Trophoblast cell (in vitro differentiated cells and primary cell): ENCODE measurements at regions not wholly inside any gene's neighbourhood (a gene's known extent, or its start where the extent isn't known, plus 50 kb on each side); places are given as distances from the start of the nearest gene placed in this dataset.

ENCODE experiments used
- DNase-seq, 2 donors: peaks; one replicate each; pipeline ENCODE4 v3.0.0-alpha.2; 2016
- H2AFZ ChIP-seq: 2 replicates; pipeline ENCODE4 v1.6.1; 2013; ENCODE audit warnings: low read length, moderate library complexity, mild to moderate bottlenecking; ENCODE audit not compliant: insufficient read depth, poor library complexity
- H2AK5ac ChIP-seq: 2 replicates; pipeline ENCODE4 v1.6.1; 2013; ENCODE audit warnings: mild to moderate bottlenecking, low read length
- H2BK120ac ChIP-seq: 2 replicates; pipeline ENCODE4 v1.6.1; 2013; ENCODE audit warnings: low read length, mild to moderate bottlenecking, moderate library complexity; ENCODE audit not compliant: insufficient read depth, poor library complexity
- H2BK12ac ChIP-seq: 2 replicates; pipeline ENCODE4 v1.6.1; 2013; ENCODE audit warnings: mild to moderate bottlenecking, low read length, moderate library complexity
- H2BK5ac ChIP-seq: 2 replicates; pipeline ENCODE4 v1.6.1; 2013; ENCODE audit warnings: low read length, low read depth, moderate library complexity, mild to moderate bottlenecking; ENCODE audit not compliant: poor library complexity
- H3K14ac ChIP-seq: 2 replicates; pipeline ENCODE4 v1.6.1; 2013; ENCODE audit warnings: mild to moderate bottlenecking, low read length
- H3K18ac ChIP-seq: 2 replicates; pipeline ENCODE4 v1.6.1; 2013; ENCODE audit warnings: mild to moderate bottlenecking, low read length
- H3K23ac ChIP-seq: 2 replicates; pipeline ENCODE4 v1.6.1; 2013; ENCODE audit warnings: low read length
- H3K27ac ChIP-seq: 2 replicates; pipeline ENCODE4 v1.5.1; 2013; ENCODE audit warnings: low read depth, mild to moderate bottlenecking, inconsistent platforms, low read length, moderate library complexity
- H3K27me3 ChIP-seq: 2 replicates; pipeline ENCODE4 v1.6.1; 2013; ENCODE audit warnings: inconsistent platforms, mild to moderate bottlenecking, low read length, moderate library complexity; ENCODE audit not compliant: insufficient read depth
- H3K36me3 ChIP-seq, 2 experiments: 1 replicate in 1 of 2; 2 replicates in 1 of 2; pipeline ENCODE4 v1.6.1; 2013; ENCODE audit warnings: low read length in 2 of 2, mild to moderate bottlenecking in 2 of 2, moderate library complexity in 1 of 2; ENCODE audit not compliant: insufficient read depth in 2 of 2, control insufficient read depth in 1 of 2
- H3K4ac ChIP-seq: 2 replicates; pipeline ENCODE4 v1.6.1; 2013; ENCODE audit warnings: low read depth, mild to moderate bottlenecking, low read length, moderate library complexity
- H3K4me1 ChIP-seq, 2 experiments: 1 replicate in 1 of 2; 2 replicates in 1 of 2; pipeline ENCODE4 v1.6.1; 2013; ENCODE audit warnings: low read length in 2 of 2, mild to moderate bottlenecking in 2 of 2, moderate library complexity in 1 of 2; ENCODE audit not compliant: insufficient read depth in 2 of 2, control insufficient read depth in 1 of 2
- H3K4me2 ChIP-seq: 2 replicates; pipeline ENCODE4 v1.6.1; 2013; ENCODE audit warnings: inconsistent platforms, mild to moderate bottlenecking, low read length, moderate library complexity
- H3K4me3 ChIP-seq: 2 replicates; pipeline ENCODE4 v1.5.1; 2013; ENCODE audit warnings: mild to moderate bottlenecking, low read depth, low read length, inconsistent platforms
- H3K79me1 ChIP-seq: one replicate; pipeline ENCODE4 v1.6.1; 2013; ENCODE audit warnings: low read length
- H3K79me2 ChIP-seq: 2 replicates; pipeline ENCODE4 v1.6.1; 2013; ENCODE audit warnings: low read length, mild to moderate bottlenecking; ENCODE audit not compliant: control insufficient read depth, insufficient read depth, poor library complexity
- H3K9ac ChIP-seq: 2 replicates; pipeline ENCODE4 v1.6.1; 2013; ENCODE audit warnings: mild to moderate bottlenecking, low read length
- H3K9me3 ChIP-seq: 2 replicates; pipeline ENCODE4 v1.6.1; 2013; ENCODE audit warnings: low read depth, mild to moderate bottlenecking, control low read depth, inconsistent platforms, low read length; ENCODE audit not compliant: insufficient read depth
- H4K12ac ChIP-seq: 2 replicates; pipeline ENCODE4 v1.6.1; 2013; ENCODE audit warnings: low read depth, mild to moderate bottlenecking, low read length, moderate library complexity
- H4K8ac ChIP-seq: 2 replicates; pipeline ENCODE4 v1.6.1; 2013; ENCODE audit warnings: low read depth, mild to moderate bottlenecking, low read length, moderate library complexity
- H4K91ac ChIP-seq: one replicate; pipeline ENCODE4 v1.6.1; 2013; ENCODE audit warnings: low read depth, mild to moderate bottlenecking, low read length, moderate library complexity
- WGBS: extraction: QIAGEN DNeasy Blood & Tissue Kit; methylation state at CpG from one replicate; pipeline ENCODE4 v1.1.7; 2013; ENCODE audit warnings: missing lambda C conversion rate; ENCODE audit not compliant: insufficient read length, insufficient coverage; ENCODE audit errors: extremely low coverage; 5-methylcytosine and 5-hydroxymethylcytosine counted together

DNA sequence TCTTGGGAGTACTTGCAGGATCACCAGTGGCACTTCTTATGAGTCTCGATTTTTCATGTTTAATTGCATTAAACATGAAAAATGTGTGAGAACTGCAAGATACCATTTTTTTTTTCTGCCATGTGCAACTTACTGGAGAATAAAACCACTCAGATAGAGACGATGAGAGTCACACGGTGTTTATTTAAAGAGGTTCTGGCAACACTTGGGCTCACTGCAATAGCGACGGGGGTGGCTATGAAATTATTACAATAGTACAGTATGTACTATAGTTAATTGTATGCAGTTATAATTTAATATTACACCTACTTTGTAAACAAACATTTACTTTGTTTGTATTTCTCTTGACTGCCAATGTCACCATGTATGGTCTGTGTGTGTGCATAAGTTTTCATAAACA lies 479.8 kb downstream of the NUP35 start:
- Histone ChIP-seq H3K27me3 (no peaks in the 10 kb centered on the region), H3K36me3 (no peaks in the 10 kb centered on the region), H3K4me2 (no peak overlapping the region), H3K9me3 (no peaks in the 10 kb centered on the region), H3K27ac (no peak overlapping the region), H3K79me2 (no peaks in the 10 kb centered on the region), H3K79me1 (no peaks in the 10 kb centered on the region), H3K4ac (no peak overlapping the region), H3K4me3 (no peak overlapping the region), H3K9ac (no peak overlapping the region), H4K91ac (no peak overlapping the region), H2AFZ (no peak overlapping the region), H3K4me1 (no peaks in the 10 kb centered on the region), H2BK12ac (no peak overlapping the region), H4K12ac (no peak overlapping the region), H3K18ac (no peak overlapping the region), H2AK5ac (no peak overlapping the region), H2BK5ac (no peak overlapping the region), H3K23ac (no peak overlapping the region), H4K8ac (no peak overlapping the region), H3K14ac (no peak overlapping the region), H2BK120ac (no peak overlapping the region)
- no CpG with 5 or more reads among the region's 5 CpGs for WGBS
- DNase-seq: no peak

DNA sequence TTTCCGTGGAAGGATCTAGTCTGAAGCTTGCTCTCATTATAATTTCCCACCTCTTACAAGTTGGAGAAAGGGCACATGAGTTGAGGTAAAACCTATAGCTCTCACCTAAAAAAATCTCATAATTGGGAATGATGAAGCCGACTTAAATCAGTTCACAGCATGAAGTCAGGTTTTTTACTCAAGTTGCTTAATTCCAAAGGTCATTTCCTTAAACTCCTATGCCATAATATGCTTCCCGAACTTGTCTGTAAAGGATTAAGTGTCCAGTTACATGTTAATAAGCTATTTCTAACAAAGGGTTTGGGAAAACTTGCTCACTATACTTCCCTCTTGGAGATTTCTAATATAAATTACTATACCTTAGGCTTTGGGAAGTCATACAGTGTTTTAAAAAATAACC lies 481.2 kb downstream of the NUP35 start:
- no peak for DNase-seq
- H3K18ac ChIP-seq: no peak overlapping the region
- WGBS: no CpG with 5 or more reads among the region's 3 CpGs
- H2AK5ac ChIP-seq: no peak overlapping the region
- no peak overlapping the region for H2BK12ac ChIP-seq
- H2BK120ac ChIP-seq: no peak overlapping the region
- H2BK5ac ChIP-seq: no peak overlapping the region
- H3K79me1 ChIP-seq: no peaks in the 10 kb centered on the region
- H4K12ac ChIP-seq: no peak overlapping the region
- no peaks in the 10 kb centered on the region for H3K79me2 ChIP-seq
- no peak overlapping the region for H3K9ac ChIP-seq
- no peak overlapping the region for H3K27ac ChIP-seq
- no peak overlapping the region for H4K91ac ChIP-seq
- H3K23ac ChIP-seq: no peak overlapping the region
- no peaks in the 10 kb centered on the region for H3K36me3 ChIP-seq
- no peaks in the 10 kb centered on the region for H3K27me3 ChIP-seq
- no peaks in the 10 kb centered on the region for H3K4me1 ChIP-seq
- H4K8ac ChIP-seq: no peak overlapping the region
- no peak overlapping the region for H3K14ac ChIP-seq
- no peak overlapping the region for H3K4ac ChIP-seq
- H3K4me2 ChIP-seq: no peak overlapping the region
- H3K9me3 ChIP-seq: no peaks in the 10 kb centered on the region
- H3K4me3 ChIP-seq: no peak overlapping the region
- H2AFZ ChIP-seq: no peak overlapping the region

DNA sequence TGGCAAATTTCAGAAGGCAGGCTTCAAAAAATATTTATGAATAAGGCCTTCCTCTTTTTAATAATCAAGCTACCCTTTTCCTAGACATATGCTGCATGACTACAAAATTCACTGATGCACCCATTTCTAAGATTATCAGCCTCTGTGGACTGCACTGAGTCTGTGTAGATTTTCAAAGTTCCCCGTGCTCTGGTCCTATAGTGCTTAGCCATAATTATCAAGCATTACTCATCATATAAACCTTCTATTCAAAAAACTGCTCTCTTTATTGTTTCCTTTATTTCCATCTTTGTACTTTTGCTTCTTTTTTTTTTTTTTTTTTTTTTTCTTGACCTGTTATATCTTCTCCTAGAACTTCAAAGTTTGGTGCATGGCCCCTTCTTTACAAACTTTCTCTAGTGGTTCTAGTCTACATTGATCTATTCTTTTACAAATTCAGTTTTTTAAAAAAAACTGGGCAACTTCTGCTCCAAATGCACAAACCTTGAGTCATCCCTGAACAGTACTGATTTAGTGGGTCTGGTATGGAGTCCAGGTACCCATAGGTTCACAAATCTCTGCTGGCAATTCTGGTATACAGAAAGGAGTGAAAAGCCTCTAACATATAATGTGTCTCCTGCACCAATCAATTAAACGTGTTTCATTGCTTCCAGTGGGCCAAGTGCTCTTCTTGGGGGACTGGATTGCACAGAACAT lies 481.9 kb downstream of the NUP35 start:
- Histone ChIP-seq H3K4ac (no peak overlapping the region), H2AFZ (no peak overlapping the region)
- no CpG with 5 or more reads among the region's 2 CpGs for WGBS

DNA sequence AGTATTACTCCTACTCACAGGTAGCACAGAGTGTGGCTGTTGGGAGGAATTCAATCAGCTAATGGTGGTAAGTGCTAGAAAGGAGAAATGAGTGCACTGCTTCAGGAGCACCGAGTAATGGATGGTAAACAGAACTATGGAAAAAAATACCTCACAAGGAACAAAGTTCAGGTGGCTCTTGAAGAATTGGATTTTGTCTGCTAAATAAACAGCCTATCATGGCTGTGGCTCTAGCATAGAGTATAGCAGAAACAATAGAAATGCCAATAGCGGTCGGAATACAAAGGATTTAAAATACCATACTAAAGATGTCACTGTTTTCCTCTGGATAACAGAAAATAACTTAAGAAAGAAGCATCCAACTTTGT lies 482.5 kb downstream of the NUP35 start:
- no peak overlapping the region for H3K4ac ChIP-seq
- H3K79me1 ChIP-seq: no peaks in the 10 kb centered on the region
- H3K27ac ChIP-seq: no peak overlapping the region
- no peak overlapping the region for H2BK120ac ChIP-seq
- no peak overlapping the region for H2AK5ac ChIP-seq
- H4K91ac ChIP-seq: no peak overlapping the region
- no peak overlapping the region for H3K14ac ChIP-seq
- no peak overlapping the region for H3K18ac ChIP-seq
- no peak overlapping the region for H4K8ac ChIP-seq
- no peaks in the 10 kb centered on the region for H3K79me2 ChIP-seq
- no peaks in the 10 kb centered on the region for H3K4me1 ChIP-seq
- no peak overlapping the region for H2BK12ac ChIP-seq
- H3K36me3 ChIP-seq: no peaks in the 10 kb centered on the region
- no peak overlapping the region for H3K23ac ChIP-seq
- H3K9ac ChIP-seq: no peak overlapping the region
- H3K27me3 ChIP-seq: no peaks in the 10 kb centered on the region
- H3K4me3 ChIP-seq: no peak overlapping the region
- no peak overlapping the region for H3K4me2 ChIP-seq
- no peak overlapping the region for H2BK5ac ChIP-seq
- DNase-seq: no peak
- no CpG with 5 or more reads among the region's 3 CpGs for WGBS
- no peak overlapping the region for H2AFZ ChIP-seq
- no peaks in the 10 kb centered on the region for H3K9me3 ChIP-seq
- H4K12ac ChIP-seq: no peak overlapping the region

More for the DNA sequence above, 481.9 kb downstream of the NUP35 start:
- H2BK120ac ChIP-seq: no peak overlapping the region
- no peak overlapping the region for H3K4me3 ChIP-seq
- H4K12ac ChIP-seq: no peak overlapping the region
- H3K23ac ChIP-seq: no peak overlapping the region
- H2BK12ac ChIP-seq: no peak overlapping the region
- no peaks in the 10 kb centered on the region for H3K79me2 ChIP-seq
- no peak overlapping the region for H3K18ac ChIP-seq
- H3K14ac ChIP-seq: no peak overlapping the region
- H3K4me1 ChIP-seq: no peaks in the 10 kb centered on the region
- no peak overlapping the region for H2BK5ac ChIP-seq
- H3K9me3 ChIP-seq: no peaks in the 10 kb centered on the region
- no peaks in the 10 kb centered on the region for H3K27me3 ChIP-seq
- DNase-seq: no peak
- H3K27ac ChIP-seq: no peak overlapping the region
- H4K91ac ChIP-seq: no peak overlapping the region
- H3K36me3 ChIP-seq: no peaks in the 10 kb centered on the region
- H3K79me1 ChIP-seq: no peaks in the 10 kb centered on the region
- H3K9ac ChIP-seq: no peak overlapping the region
- no peak overlapping the region for H4K8ac ChIP-seq
- no peak overlapping the region for H2AK5ac ChIP-seq
- H3K4me2 ChIP-seq: no peak overlapping the region
